GDM1 (cell line): ENCODE measurements at regions not wholly inside any gene's neighbourhood (a gene's known extent, or its start where the extent isn't known, plus 50 kb on each side); places are given as distances from the start of the nearest gene placed in this dataset.

Experiments used
- DNase-seq: peaks from one replicate; lab custom pipeline; 2025; lab: John Stamatoyannopoulos, UW

GRCh38 chr11:70725739-70726138 is 327.4 kb downstream of the CTTN start:
- DNase-seq = no peak

GRCh38 chr11:70727021-70727420 is 328.7 kb downstream of the CTTN start:
- no peak for DNase-seq

GRCh38 chr11:70727899-70728620 is 329.7 kb downstream of the CTTN start:
- no peak for DNase-seq

- no peak for DNase-seq
Observed at GRCh38 chr11:70729949-70730348, 331.6 kb downstream of the CTTN start.

GRCh38 chr11:70730411-70730810 is 332.1 kb downstream of the CTTN start:
- no peak for DNase-seq

- no peak for DNase-seq
Observed at GRCh38 chr11:70731271-70732022, 333.1 kb downstream of the CTTN start.

- no peak for DNase-seq
Observed at GRCh38 chr11:70732023-70732880, 333.9 kb downstream of the CTTN start.

GRCh38 chr11:70732881-70733196 is 334.5 kb downstream of the CTTN start:
- no peak for DNase-seq

GRCh38 chr11:70733327-70734325 is 335.3 kb downstream of the CTTN start:
- DNase-seq = no peak

GRCh38 chr11:70734379-70734778 is 336.1 kb downstream of the CTTN start:
- DNase-seq = no peak

GRCh38 chr11:70734911-70735310 is 336.6 kb downstream of the CTTN start:
- no peak for DNase-seq

GRCh38 chr11:70735976-70736375 is 337.6 kb downstream of the CTTN start:
- DNase-seq = no peak

GRCh38 chr11:70736461-70736860 is 338.1 kb downstream of the CTTN start:
- no peak for DNase-seq

- DNase-seq = no peak
Observed at GRCh38 chr11:70736937-70737640, 338.8 kb downstream of the CTTN start.

GRCh38 chr11:70737816-70738630 is 339.7 kb downstream of the CTTN start:
- no peak for DNase-seq

- DNase-seq = no peak
Observed at GRCh38 chr11:70738661-70739060, 340.3 kb downstream of the CTTN start.

- no peak for DNase-seq
Observed at GRCh38 chr11:70739091-70739490, 340.8 kb downstream of the CTTN start.

- DNase-seq = no peak
Observed at GRCh38 chr11:70739811-70740487, 341.6 kb downstream of the CTTN start.

GRCh38 chr11:70740488-70740851 is 342.1 kb downstream of the CTTN start:
- no peak for DNase-seq

GRCh38 chr11:70741085-70741484 is 342.8 kb downstream of the CTTN start:
- DNase-seq = no peak
